GM18502 (cell line): ENCODE measurements at regions not wholly inside any gene's neighbourhood (a gene's known extent, or its start where the extent isn't known, plus 50 kb on each side); places are given as distances from the start of the nearest gene placed in this dataset.

Source experiments
- ATAC-seq: cut with Tn5 transposase; IDR thresholded peaks from one replicate; pipeline ENCODE4 v1.9.1; 2021; ENCODE audit warnings: mild to moderate bottlenecking; ENCODE audit not compliant: unreplicated experiment, poor library complexity

- no peak for ATAC-seq
These were observed 143.0 kb upstream of the STXBP5 start for GRCh38 chr6:147061252-147061651.

GRCh38 chr6:147063469-147064031 is 140.7 kb upstream of the STXBP5 start:
- ATAC-seq: no peak

GRCh38 chr6:147065786-147066185 is 138.4 kb upstream of the STXBP5 start:
- no peak for ATAC-seq

- ATAC-seq: no peak
These were observed 137.0 kb upstream of the STXBP5 start for GRCh38 chr6:147067184-147067583.

GRCh38 chr6:147071776-147072175 is 132.4 kb upstream of the STXBP5 start:
- no peak for ATAC-seq

- ATAC-seq: no peak
These were observed 128.8 kb upstream of the STXBP5 start for GRCh38 chr6:147075381-147075780.

- no peak for ATAC-seq
These were observed 127.0 kb upstream of the STXBP5 start for GRCh38 chr6:147077251-147077650.

GRCh38 chr6:147078106-147078505 is 126.1 kb upstream of the STXBP5 start:
- ATAC-seq: no peak

- ATAC-seq: no peak
These were observed 125.6 kb upstream of the STXBP5 start for GRCh38 chr6:147078602-147079001.

- no peak for ATAC-seq
These were observed 124.0 kb upstream of the STXBP5 start for GRCh38 chr6:147080225-147080624.

GRCh38 chr6:147081076-147081609 is 123.1 kb upstream of the STXBP5 start:
- ATAC-seq: no peak

GRCh38 chr6:147087641-147088040 is 116.6 kb upstream of the STXBP5 start:
- no peak for ATAC-seq

GRCh38 chr6:147088861-147089260 is 115.4 kb upstream of the STXBP5 start:
- ATAC-seq: no peak

GRCh38 chr6:147095316-147095715 is 108.9 kb upstream of the STXBP5 start:
- no peak for ATAC-seq

GRCh38 chr6:147099974-147100373 is 104.2 kb upstream of the STXBP5 start:
- no peak for ATAC-seq

- ATAC-seq: no peak
These were observed 101.2 kb upstream of the STXBP5 start for GRCh38 chr6:147103007-147103406.

- ATAC-seq: no peak
These were observed 100.5 kb upstream of the STXBP5 start for GRCh38 chr6:147103694-147104093.

- no peak for ATAC-seq
These were observed 98.4 kb upstream of the STXBP5 start for GRCh38 chr6:147105786-147106185.

GRCh38 chr6:147106759-147107401 is 97.3 kb upstream of the STXBP5 start:
- no peak for ATAC-seq

- no peak for ATAC-seq
These were observed 95.8 kb upstream of the STXBP5 start for GRCh38 chr6:147108259-147108910.

GRCh38 chr6:147109707-147110106 is 94.5 kb upstream of the STXBP5 start:
- no peak for ATAC-seq

GRCh38 chr6:147116056-147116455 is 88.2 kb upstream of the STXBP5 start:
- ATAC-seq: no peak
